ENCODE measurements at regions not wholly inside any gene's neighbourhood (a gene's known extent, or its start where the extent isn't known, plus 50 kb on each side); places are given as distances from the start of the nearest gene placed in this dataset.

DNA sequence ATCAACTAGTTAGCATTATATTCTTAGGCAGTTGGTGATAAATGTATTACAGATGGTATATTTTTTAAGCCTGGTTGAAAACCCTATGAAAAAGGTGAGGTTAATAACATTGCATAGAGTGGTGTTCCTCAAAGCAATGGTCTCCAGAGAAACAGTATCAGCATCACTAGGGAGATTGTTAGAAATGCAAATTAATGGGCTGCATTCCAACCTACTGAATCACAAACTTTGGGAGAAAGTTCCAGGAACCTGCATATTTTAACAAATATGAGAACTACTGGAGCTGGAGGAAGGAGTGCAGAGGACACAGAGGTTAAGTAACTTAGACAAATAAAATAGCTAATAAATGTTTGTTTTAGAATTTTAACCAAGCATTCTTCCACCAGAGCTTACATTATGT, 166.9 kb upstream of the PCDH10 start:
- H3K27me3 ChIP-seq: no peaks in the 10 kb centered on the region
- no peak overlapping the region for H3K4me3 ChIP-seq
- H3K27ac ChIP-seq: no peak overlapping the region
- no peak for DNase-seq
- H3K9me3 ChIP-seq: no peaks in the 10 kb centered on the region
- in situ Hi-C loops (cut with MboI; ENCODE audit: low pct_ligation_motif_present in 1 of 4, low pct_unique_long_range_greater_than_20kb in 1 of 4, low sequenced_read_pairs in 3 of 4) (no loop called here), intact Hi-C loops (cut with DNase I; ENCODE audit: low total_unique reads) (no loop called here)
- H3K36me3 ChIP-seq: no peaks in the 10 kb centered on the region
- TF ChIP-seq POLR2AphosphoS5 (IDR thresholded peaks at IDR 0.05) (no peak), POLR2A (IDR thresholded peaks at IDR 0.05) (no peak), EP300 (IDR thresholded peaks at IDR 0.05; ENCODE audit: low read depth) (no peak)
- TF ChIP-seq, protein P1, sequence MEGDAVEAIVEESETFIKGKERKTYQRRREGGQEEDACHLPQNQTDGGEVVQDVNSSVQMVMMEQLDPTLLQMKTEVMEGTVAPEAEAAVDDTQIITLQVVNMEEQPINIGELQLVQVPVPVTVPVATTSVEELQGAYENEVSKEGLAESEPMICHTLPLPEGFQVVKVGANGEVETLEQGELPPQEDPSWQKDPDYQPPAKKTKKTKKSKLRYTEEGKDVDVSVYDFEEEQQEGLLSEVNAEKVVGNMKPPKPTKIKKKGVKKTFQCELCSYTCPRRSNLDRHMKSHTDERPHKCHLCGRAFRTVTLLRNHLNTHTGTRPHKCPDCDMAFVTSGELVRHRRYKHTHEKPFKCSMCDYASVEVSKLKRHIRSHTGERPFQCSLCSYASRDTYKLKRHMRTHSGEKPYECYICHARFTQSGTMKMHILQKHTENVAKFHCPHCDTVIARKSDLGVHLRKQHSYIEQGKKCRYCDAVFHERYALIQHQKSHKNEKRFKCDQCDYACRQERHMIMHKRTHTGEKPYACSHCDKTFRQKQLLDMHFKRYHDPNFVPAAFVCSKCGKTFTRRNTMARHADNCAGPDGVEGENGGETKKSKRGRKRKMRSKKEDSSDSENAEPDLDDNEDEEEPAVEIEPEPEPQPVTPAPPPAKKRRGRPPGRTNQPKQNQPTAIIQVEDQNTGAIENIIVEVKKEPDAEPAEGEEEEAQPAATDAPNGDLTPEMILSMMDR (IDR thresholded peaks at IDR 0.05): no peak
- no peaks in the 10 kb centered on the region for H3K4me1 ChIP-seq

GRCh38 chr4:132991111-132991510, 158.0 kb upstream of the PCDH10 start:
- H3K27me3 ChIP-seq: no peaks in the 10 kb centered on the region
- TF ChIP-seq POLR2A (IDR thresholded peaks at IDR 0.05) (no peak), POLR2AphosphoS5 (IDR thresholded peaks at IDR 0.05) (no peak), EP300 (IDR thresholded peaks at IDR 0.05; ENCODE audit: low read depth) (no peak)
- TF ChIP-seq, protein P1 (IDR thresholded peaks at IDR 0.05): no peak
- H3K4me1 ChIP-seq: no peaks in the 10 kb centered on the region
- no peak for DNase-seq
- no peaks in the 10 kb centered on the region for H3K9me3 ChIP-seq
- intact Hi-C loops (cut with DNase I; ENCODE audit: low total_unique reads) (no loop called here), in situ Hi-C loops (cut with MboI; ENCODE audit: low pct_ligation_motif_present in 1 of 4, low pct_unique_long_range_greater_than_20kb in 1 of 4, low sequenced_read_pairs in 3 of 4) (no loop called here)
- no peaks in the 10 kb centered on the region for H3K36me3 ChIP-seq
- no peak overlapping the region for H3K4me3 ChIP-seq
- no peak overlapping the region for H3K27ac ChIP-seq

GRCh38 chr4:132992686-132993085, 156.4 kb upstream of the PCDH10 start:
- in situ Hi-C loops (cut with MboI; ENCODE audit: low pct_ligation_motif_present in 1 of 4, low pct_unique_long_range_greater_than_20kb in 1 of 4, low sequenced_read_pairs in 3 of 4): no loop called here
- TF ChIP-seq POLR2A (IDR thresholded peaks at IDR 0.05): no peak
- no peak for TF ChIP-seq EP300 (IDR thresholded peaks at IDR 0.05; ENCODE audit: low read depth)
- TF ChIP-seq, protein P1 (IDR thresholded peaks at IDR 0.05): no peak
- no peak for TF ChIP-seq POLR2AphosphoS5 (IDR thresholded peaks at IDR 0.05)
- H3K4me3 ChIP-seq: no peak overlapping the region
- no peaks in the 10 kb centered on the region for H3K9me3 ChIP-seq
- no peak overlapping the region for H3K27ac ChIP-seq
- DNase-seq: no peak
- no peaks in the 10 kb centered on the region for H3K27me3 ChIP-seq
- intact Hi-C loops (cut with DNase I; ENCODE audit: low total_unique reads): no loop called here
- 48 to 57% methylated on average over 2 of the region's 2 CpGs for WGBS, 2 donors (ENCODE audit: low coverage in 1 of 2)
- no peaks in the 10 kb centered on the region for H3K4me1 ChIP-seq
- H3K36me3 ChIP-seq: no peaks in the 10 kb centered on the region

GRCh38 chr4:132998585-132999230, 150.4 kb upstream of the PCDH10 start:
- Histone ChIP-seq H3K4me1 (no peaks in the 10 kb centered on the region), H3K4me3 (no peak overlapping the region), H3K27me3 (no peaks in the 10 kb centered on the region), H3K27ac (no peak overlapping the region), H3K9me3 (no peaks in the 10 kb centered on the region), H3K36me3 (no peaks in the 10 kb centered on the region)
- WGBS, 2 donors (ENCODE audit: low coverage in 1 of 2): 75 to 89% methylated on average over 1 to 2 of the region's 2 CpGs
- DNase-seq: no peak
- in situ Hi-C loops (cut with MboI; ENCODE audit: low pct_ligation_motif_present in 1 of 4, low pct_unique_long_range_greater_than_20kb in 1 of 4, low sequenced_read_pairs in 3 of 4) (no loop called here), intact Hi-C loops (cut with DNase I; ENCODE audit: low total_unique reads) (no loop called here)
- TF ChIP-seq EP300 (IDR thresholded peaks at IDR 0.05; ENCODE audit: low read depth) (no peak), POLR2AphosphoS5 (IDR thresholded peaks at IDR 0.05) (no peak), POLR2A (IDR thresholded peaks at IDR 0.05) (no peak)
- TF ChIP-seq, protein P1 (IDR thresholded peaks at IDR 0.05): no peak
